HEK293T (cell line): ENCODE measurements at regions not wholly inside any gene's neighbourhood (a gene's known extent, or its start where the extent isn't known, plus 50 kb on each side); places are given as distances from the start of the nearest gene placed in this dataset.

Experiments used
- CTCF ChIA-PET: fragments of 350-600 bp; formaldehyde crosslinking; extraction: SDS; loops from one replicate; lab custom pipeline; 2021; ENCODE audit warnings: antibody characterized with exemption, inconsistent platforms; lab: Yijun Ruan, JAX
- POLR2A ChIA-PET: fragments of 350-600 bp; formaldehyde crosslinking; extraction: SDS; loops from one replicate; lab custom pipeline; 2020; ENCODE audit warnings: antibody characterized with exemption, inconsistent platforms; lab: Yijun Ruan, JAX
- DNase-seq: peaks from one replicate; pipeline ENCODE4 v3.0.0; 2012; ENCODE audit warnings: mixed read lengths; ENCODE audit errors: extremely low spot score
- ARNT ChIP-seq: fragments of 450-650 bp; IDR thresholded peaks from 2 replicates; pipeline ENCODE4 v1.6.1; 2017; ENCODE audit warnings: mild to moderate bottlenecking
- BHLHE40 ChIP-seq: fragments of 450-650 bp; IDR thresholded peaks from 2 replicates; pipeline ENCODE4 v1.6.1; 2016; ENCODE audit warnings: mild to moderate bottlenecking, moderate library complexity, borderline replicate concordance
- CTBP1 ChIP-seq: fragments of 450-650 bp; IDR thresholded peaks from 2 replicates; pipeline ENCODE4 v1.6.1; 2016; ENCODE audit warnings: borderline replicate concordance
- ELF4 ChIP-seq: fragments of 450-650 bp; IDR thresholded peaks from 2 replicates; pipeline ENCODE4 v1.6.1; 2017; ENCODE audit warnings: antibody characterized with exemption
- FOXA1 ChIP-seq: fragments of 450-650 bp; IDR thresholded peaks from 2 replicates; pipeline ENCODE4 v1.6.1; 2016; ENCODE audit warnings: mild to moderate bottlenecking
- FOXK2 ChIP-seq: fragments of 450-650 bp; IDR thresholded peaks from 2 replicates; pipeline ENCODE4 v1.6.1; 2016; ENCODE audit warnings: mild to moderate bottlenecking
- FOXM1 ChIP-seq: fragments of 450-650 bp; IDR thresholded peaks from 2 replicates; pipeline ENCODE4 v1.6.1; 2017; ENCODE audit warnings: mild to moderate bottlenecking, borderline replicate concordance
- HDGF ChIP-seq: fragments of 450-650 bp; IDR thresholded peaks from 2 replicates; pipeline ENCODE4 v1.6.1; 2017; ENCODE audit warnings: antibody characterized with exemption, borderline replicate concordance
- L3MBTL2 ChIP-seq: fragments of 450-650 bp; conservative IDR thresholded peaks from 2 replicates; pipeline ENCODE4 v1.6.1; 2016; ENCODE audit warnings: mild to moderate bottlenecking
- LEF1 ChIP-seq: fragments of 450-650 bp; IDR thresholded peaks from 2 replicates; pipeline ENCODE4 v1.6.1; 2017; ENCODE audit warnings: mild to moderate bottlenecking, borderline replicate concordance
- NFRKB ChIP-seq: fragments of 450-650 bp; IDR thresholded peaks from 2 replicates; pipeline ENCODE4 v1.6.1; 2016; ENCODE audit warnings: mild to moderate bottlenecking, moderate library complexity
- SP1 ChIP-seq: fragments of 450-650 bp; IDR thresholded peaks from 2 replicates; pipeline ENCODE4 v1.6.1; 2017
- SUZ12 ChIP-seq: fragments of 450-650 bp; IDR thresholded peaks from 2 replicates; pipeline ENCODE4 v1.6.1; 2016; ENCODE audit warnings: mild to moderate bottlenecking
- TARDBP ChIP-seq: fragments of 450-650 bp; IDR thresholded peaks from 2 replicates; pipeline ENCODE4 v1.6.1; 2016
- ZNF384 ChIP-seq: fragments of 450-650 bp; IDR thresholded peaks from 2 replicates; pipeline ENCODE4 v1.6.1; 2016
- TF ChIP-seq, protein P1 (sequence below): fragments of 450-650 bp; IDR thresholded peaks from 2 replicates; pipeline ENCODE4 v1.6.1; 2016

DNA sequence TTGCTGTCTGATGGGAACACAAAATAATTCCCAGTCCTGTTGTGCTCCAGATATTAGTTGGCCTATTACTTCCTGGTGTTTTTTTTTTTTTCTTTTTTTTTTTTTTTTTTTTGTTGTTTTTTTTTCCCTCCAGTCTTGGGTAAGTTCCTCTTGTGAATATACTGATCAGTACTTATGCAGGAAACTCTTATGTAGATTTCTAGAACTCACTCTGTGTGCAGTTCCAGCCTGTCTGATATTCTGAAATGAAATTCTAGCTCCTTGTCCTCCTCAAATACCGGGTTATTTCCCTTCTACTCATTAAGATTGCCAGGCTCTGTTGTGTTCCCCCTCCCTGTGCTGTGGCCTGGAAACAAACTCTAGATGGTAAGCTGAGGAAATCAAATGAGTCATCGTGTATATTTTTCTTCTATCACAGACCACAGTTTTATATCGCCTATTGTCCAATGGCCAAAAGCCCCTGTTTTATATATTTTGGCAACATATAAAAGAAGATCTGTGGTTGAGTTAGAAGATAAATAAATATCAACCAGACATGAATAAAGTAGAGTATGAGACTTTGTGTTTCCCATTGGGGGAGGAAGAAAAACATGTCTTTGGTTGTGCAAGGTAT lies 124.3 kb upstream of the UGT8 start:
- ChIA-PET CTCF (no interaction called here), POLR2A (no interaction called here)
- no peak for DNase-seq
- TF ChIP-seq FOXK2 = no peak
- no peak for TF ChIP-seq CTBP1
- no peak for TF ChIP-seq ELF4

- no peak for DNase-seq
- POLR2A ChIA-PET = no interaction called here
- TF ChIP-seq LEF1 = no peak
- TF ChIP-seq CTBP1 = no peak
- TF ChIP-seq ZNF384 = no peak
- TF ChIP-seq TARDBP = no peak
- no peak for TF ChIP-seq FOXA1
- no peak for TF ChIP-seq HDGF
- no peak for TF ChIP-seq ELF4
- no peak for TF ChIP-seq FOXK2
- TF ChIP-seq ARNT = no peak
- no peak for TF ChIP-seq NFRKB
- TF ChIP-seq L3MBTL2 = no peak
- TF ChIP-seq SUZ12 = no peak
- TF ChIP-seq, protein P1, sequence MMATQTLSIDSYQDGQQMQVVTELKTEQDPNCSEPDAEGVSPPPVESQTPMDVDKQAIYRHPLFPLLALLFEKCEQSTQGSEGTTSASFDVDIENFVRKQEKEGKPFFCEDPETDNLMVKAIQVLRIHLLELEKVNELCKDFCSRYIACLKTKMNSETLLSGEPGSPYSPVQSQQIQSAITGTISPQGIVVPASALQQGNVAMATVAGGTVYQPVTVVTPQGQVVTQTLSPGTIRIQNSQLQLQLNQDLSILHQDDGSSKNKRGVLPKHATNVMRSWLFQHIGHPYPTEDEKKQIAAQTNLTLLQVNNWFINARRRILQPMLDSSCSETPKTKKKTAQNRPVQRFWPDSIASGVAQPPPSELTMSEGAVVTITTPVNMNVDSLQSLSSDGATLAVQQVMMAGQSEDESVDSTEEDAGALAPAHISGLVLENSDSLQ = no peak
- TF ChIP-seq FOXM1 = no peak
- TF ChIP-seq BHLHE40 = no peak
- TF ChIP-seq SP1 = no peak
- CTCF ChIA-PET = no interaction called here
Observed at GRCh38 chr4:114476310-114476709, 122.3 kb upstream of the UGT8 start.

DNA sequence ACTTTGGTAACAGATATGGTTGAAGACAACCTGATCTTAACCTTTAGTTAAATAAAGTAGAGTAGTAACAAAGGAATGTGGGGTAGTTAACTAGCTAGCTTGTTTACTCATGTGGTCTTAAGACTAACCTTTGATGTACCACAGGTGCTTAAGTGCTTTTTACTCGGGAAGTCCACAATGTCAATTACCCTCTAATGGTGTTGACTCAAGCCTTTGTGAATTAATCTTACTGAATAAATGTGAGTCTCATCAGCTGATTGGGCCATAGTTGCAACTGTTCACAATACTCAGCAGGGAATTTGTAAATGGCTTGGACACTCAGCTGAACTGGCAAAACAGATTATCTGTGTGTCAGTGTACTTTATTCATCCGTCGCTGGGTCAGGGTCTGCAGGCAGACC lies 119.0 kb upstream of the UGT8 start:
- CTCF ChIA-PET = no interaction called here

GRCh38 chr4:114481856-114482255 lies 116.8 kb upstream of the UGT8 start:
- no peak for TF ChIP-seq CTBP1
- TF ChIP-seq ARNT = no peak
- TF ChIP-seq ZNF384 = no peak
- no peak for TF ChIP-seq ELF4
- TF ChIP-seq FOXM1 = no peak
- ChIA-PET CTCF (no interaction called here), POLR2A (no interaction called here)
- DNase-seq = no peak

More for the DNA sequence above, 119.0 kb upstream of the UGT8 start:
- TF ChIP-seq ELF4 (no peak), BHLHE40 (no peak), FOXA1 (no peak), CTBP1 (no peak), TARDBP (no peak), NFRKB (no peak), FOXM1 (no peak), SUZ12 (no peak), SP1 (no peak), L3MBTL2 (no peak), FOXK2 (no peak), ZNF384 (no peak), HDGF (no peak), LEF1 (no peak), ARNT (no peak)
- TF ChIP-seq, protein P1 = no peak
- DNase-seq = no peak
- POLR2A ChIA-PET = no interaction called here

- TF ChIP-seq FOXA1 (no peak), FOXK2 (no peak), FOXM1 (no peak), L3MBTL2 (no peak), ZNF384 (no peak), TARDBP (no peak), BHLHE40 (no peak), SUZ12 (no peak), CTBP1 (no peak), HDGF (no peak), ARNT (no peak), ELF4 (no peak), LEF1 (no peak), NFRKB (no peak), SP1 (no peak)
- TF ChIP-seq, protein P1 = no peak
- ChIA-PET CTCF (no interaction called here), POLR2A (no interaction called here)
- no peak for DNase-seq
Observed at GRCh38 chr4:114487101-114487500, 111.5 kb upstream of the UGT8 start.

DNA sequence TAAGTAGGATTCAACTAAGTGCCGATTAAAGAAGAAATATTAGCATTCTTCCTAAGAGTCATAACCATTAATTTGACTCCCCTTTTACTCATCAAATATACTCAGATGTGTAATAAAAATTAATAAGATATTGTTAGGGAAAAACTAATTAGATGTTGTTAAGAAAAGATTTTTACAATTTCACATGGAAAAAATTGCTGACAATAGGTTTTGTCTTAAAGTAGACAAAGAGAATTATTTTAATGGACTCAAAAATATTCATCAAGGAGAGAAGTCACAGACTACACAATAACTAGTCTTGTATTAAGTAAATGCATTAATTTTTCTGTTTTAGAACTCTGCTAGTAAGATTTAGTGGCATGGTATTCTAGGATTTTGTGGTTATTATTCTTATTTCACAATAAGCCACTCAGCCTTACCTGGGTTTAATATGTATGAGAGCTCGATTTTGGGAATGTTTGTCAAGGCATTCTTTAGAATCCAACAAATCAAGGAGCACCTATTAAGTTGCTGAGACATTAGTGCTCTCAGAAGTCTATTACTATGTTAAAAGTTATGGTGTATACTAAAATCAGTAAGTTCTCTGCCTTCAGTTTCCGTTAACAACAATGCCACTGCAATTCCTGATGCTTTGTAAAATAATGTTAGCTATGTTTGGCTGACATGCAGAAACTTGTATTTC lies 110.2 kb upstream of the UGT8 start:
- POLR2A ChIA-PET = no interaction called here
- no peak for DNase-seq
- CTCF ChIA-PET = no interaction called here
- TF ChIP-seq ZNF384 = no peak
- no peak for TF ChIP-seq FOXM1
- no peak for TF ChIP-seq CTBP1
- TF ChIP-seq TARDBP = no peak
